B cell (primary cell): ENCODE measurements at regions not wholly inside any gene's neighbourhood (a gene's known extent, or its start where the extent isn't known, plus 50 kb on each side); places are given as distances from the start of the nearest gene placed in this dataset.

Source experiments
- ATAC-seq: fragments of 200-7000 bp; cut with Tn5 transposase; one replicate; pipeline ENCODE4 v1.10.0; 2021; ENCODE audit warnings: low read depth, mild to moderate bottlenecking, moderate number of reproducible peaks, moderate library complexity
- CTCF ChIA-PET: fragments of 350-600 bp; sonication (Branson Sonifier 250); formaldehyde crosslinking; loops from one replicate; lab custom pipeline; 2021; ENCODE audit warnings: antibody characterized with exemption, inconsistent platforms; lab: Charles Lee
- POLR2A ChIA-PET: fragments of 350-600 bp; sonication (Branson Sonifier 250); formaldehyde crosslinking; loops from one replicate; lab custom pipeline; 2021; ENCODE audit warnings: antibody characterized with exemption; lab: Charles Lee
- DNase-seq: peaks from one replicate; pipeline ENCODE4 v3.0.0; 2013
- H2AFZ ChIP-seq: 2 replicates; pipeline ENCODE4 v1.6.1; 2012; ENCODE audit warnings: mild to moderate bottlenecking, low read depth, low read length; ENCODE audit not compliant: insufficient read depth, poor library complexity, severe bottlenecking
- H3K27ac ChIP-seq, 2 donors: 1 replicate in 1 of 2; 2 replicates in 1 of 2; pipeline ENCODE4 v1.5.1; 2012 to 2013; ENCODE audit warnings: low read length in 2 of 2, mild to moderate bottlenecking in 2 of 2, moderate library complexity in 1 of 2
- H3K27me3 ChIP-seq, 4 experiments: fragments of 200-600 bp in 1 of 4; sonication (generic) in 1 of 4; replicated peaks in 1 of 4; 1 replicate in 2 of 4; 2 replicates in 2 of 4; pipeline versions ENCODE4 v1.6.1 to v1.7.0; 2013 to 2016; ENCODE audit warnings: low read length in 3 of 4, mild to moderate bottlenecking in 2 of 4, mixed read lengths in 1 of 4, moderate library complexity in 1 of 4; ENCODE audit not compliant: insufficient read depth in 4 of 4, control insufficient read depth in 3 of 4; ENCODE audit errors: control extremely low read depth in 1 of 4
- H3K36me3 ChIP-seq, 2 experiments: replicated peaks in 1 of 2; 1 replicate in 1 of 2; 2 replicates in 1 of 2; pipeline versions ENCODE4 v1.6.1 to v1.7.1; 2013; ENCODE audit warnings: low read length in 1 of 2; ENCODE audit not compliant: insufficient read depth in 2 of 2, control insufficient read depth in 1 of 2; ENCODE audit errors: control extremely low read depth in 1 of 2, extremely low read depth in 1 of 2
- H3K4me1 ChIP-seq, 2 donors: fragments of 200-600 bp in 1 of 2; sonication (generic) in 1 of 2; 1 replicate in 1 of 2; 2 replicates in 1 of 2; pipeline versions ENCODE4 v1.5.1 to v1.6.1; 2013 to 2017; ENCODE audit warnings: low read length in 2 of 2; ENCODE audit not compliant: control insufficient read depth in 2 of 2, insufficient read depth in 2 of 2
- H3K4me2 ChIP-seq: replicated peaks from 2 replicates; pipeline ENCODE3; 2012; ENCODE audit warnings: mild to moderate bottlenecking, low read depth, low read length; ENCODE audit not compliant: poor library complexity, severe bottlenecking
- H3K4me3 ChIP-seq, 5 experiments: fragments of 200-600 bp in 1 of 5; sonication (generic) in 1 of 5; 1 replicate in 3 of 5; 2 replicates in 2 of 5; pipeline versions ENCODE4 v1.5.1 to v1.7.0; 2011 to 2016; ENCODE audit warnings: low read length in 4 of 5, mild to moderate bottlenecking in 4 of 5, low read depth in 2 of 5, control low read depth in 1 of 5, moderate library complexity in 1 of 5; ENCODE audit not compliant: insufficient read depth in 1 of 5; ENCODE audit errors: control extremely low read depth in 1 of 5, extremely low read depth in 1 of 5
- H3K79me2 ChIP-seq: fragments of 200-600 bp; sonication (generic); one replicate; pipeline ENCODE4 v1.6.0; 2016; ENCODE audit warnings: low read length; ENCODE audit not compliant: control insufficient read depth, insufficient read depth
- H3K9ac ChIP-seq: fragments of 200-600 bp; sonication (generic); 2 replicates; pipeline ENCODE4 v1.6.1; 2017; ENCODE audit warnings: mild to moderate bottlenecking, low read length, moderate library complexity
- H3K9me3 ChIP-seq, 3 donors: one replicate each; pipeline versions ENCODE4 v1.6.1 to v1.7.1; 2013; ENCODE audit warnings: low read length in 2 of 3; ENCODE audit not compliant: control insufficient read depth in 2 of 3, insufficient read depth in 1 of 3; ENCODE audit errors: control extremely low read depth in 1 of 3
- H4K20me1 ChIP-seq: 2 replicates; pipeline ENCODE4 v1.6.0; 2012; ENCODE audit warnings: mild to moderate bottlenecking, low read length; ENCODE audit not compliant: insufficient read depth, control insufficient read depth, poor library complexity, severe bottlenecking
- H3K27ac Mint-ChIP-seq: one replicate; pipeline ENCODE4 v1.8.0; 2021; ENCODE audit warnings: mixed read lengths
- H3K27me3 Mint-ChIP-seq: one replicate; pipeline ENCODE4 v1.8.0; 2021; ENCODE audit warnings: mixed read lengths
- H3K4me1 Mint-ChIP-seq: one replicate; pipeline ENCODE4 v1.8.0; 2021; ENCODE audit warnings: mixed read lengths
- H3K4me3 Mint-ChIP-seq: one replicate; pipeline ENCODE4 v1.8.0; 2021; ENCODE audit warnings: mixed read lengths
- H3K9me3 Mint-ChIP-seq: one replicate; pipeline ENCODE4 v1.8.0; 2022; ENCODE audit warnings: mixed read lengths; ENCODE audit not compliant: insufficient read depth
- EZH2 ChIP-seq: IDR thresholded peaks from 2 replicates; pipeline ENCODE4 v1.6.1; 2012; ENCODE audit warnings: borderline replicate concordance, low read depth, mild to moderate bottlenecking, moderate library complexity, low read length; ENCODE audit not compliant: insufficient read depth, poor library complexity, severe bottlenecking
- WGBS: methylation state at CpG from one replicate; pipeline ENCODE4 v1.1.5; 2013; ENCODE audit warnings: missing lambda C conversion rate; ENCODE audit not compliant: insufficient coverage; 5-methylcytosine and 5-hydroxymethylcytosine counted together
- intact Hi-C: fragments of 100-400 bp; cut with micrococcal nuclease; formaldehyde crosslinking; loops from one replicate; pipeline ENCODE4 v1.10.0; 2022
- TF ChIP-seq, protein P1 (sequence below): fragments of 200-600 bp; IDR thresholded peaks from one replicate; pipeline ENCODE4 v1.8.0; 2022; ENCODE audit warnings: antibody characterized with exemption, mild to moderate bottlenecking

DNA sequence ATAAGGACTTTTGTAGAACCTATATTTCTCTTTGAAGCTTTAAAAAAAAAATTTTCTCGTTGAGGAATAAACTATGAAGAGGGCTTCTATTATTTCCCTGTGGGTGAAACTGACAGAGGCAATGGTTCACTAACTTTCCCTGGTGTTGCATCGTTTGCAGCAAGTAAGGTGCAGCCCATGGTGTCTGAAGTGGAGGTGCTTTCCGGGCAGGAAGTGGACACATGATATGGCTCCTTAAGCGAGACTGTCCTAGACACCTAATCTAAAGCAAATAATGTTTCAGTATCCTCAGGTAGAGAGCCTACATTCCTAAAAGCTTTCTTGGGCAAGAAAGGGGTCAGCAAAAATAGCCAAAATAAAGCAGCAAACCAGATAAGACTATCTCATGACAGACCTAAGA lies 437.6 kb upstream of the ARGLU1 start:
- intact Hi-C loops = no loop called here
- POLR2A ChIA-PET = no interaction called here
- no peaks in the 10 kb centered on the region for H4K20me1 ChIP-seq
- H3K27ac ChIP-seq = no peak overlapping the region
- ATAC-seq = no peak
- TF ChIP-seq, protein P1, sequence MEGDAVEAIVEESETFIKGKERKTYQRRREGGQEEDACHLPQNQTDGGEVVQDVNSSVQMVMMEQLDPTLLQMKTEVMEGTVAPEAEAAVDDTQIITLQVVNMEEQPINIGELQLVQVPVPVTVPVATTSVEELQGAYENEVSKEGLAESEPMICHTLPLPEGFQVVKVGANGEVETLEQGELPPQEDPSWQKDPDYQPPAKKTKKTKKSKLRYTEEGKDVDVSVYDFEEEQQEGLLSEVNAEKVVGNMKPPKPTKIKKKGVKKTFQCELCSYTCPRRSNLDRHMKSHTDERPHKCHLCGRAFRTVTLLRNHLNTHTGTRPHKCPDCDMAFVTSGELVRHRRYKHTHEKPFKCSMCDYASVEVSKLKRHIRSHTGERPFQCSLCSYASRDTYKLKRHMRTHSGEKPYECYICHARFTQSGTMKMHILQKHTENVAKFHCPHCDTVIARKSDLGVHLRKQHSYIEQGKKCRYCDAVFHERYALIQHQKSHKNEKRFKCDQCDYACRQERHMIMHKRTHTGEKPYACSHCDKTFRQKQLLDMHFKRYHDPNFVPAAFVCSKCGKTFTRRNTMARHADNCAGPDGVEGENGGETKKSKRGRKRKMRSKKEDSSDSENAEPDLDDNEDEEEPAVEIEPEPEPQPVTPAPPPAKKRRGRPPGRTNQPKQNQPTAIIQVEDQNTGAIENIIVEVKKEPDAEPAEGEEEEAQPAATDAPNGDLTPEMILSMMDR = no peak
- no peak for TF ChIP-seq EZH2
- no peak overlapping the region for H3K4me2 ChIP-seq
- H3K4me3 ChIP-seq = no peak overlapping the region
- H3K9me3 ChIP-seq = no peaks in the 10 kb centered on the region
- no peaks in the 10 kb centered on the region for H3K4me1 ChIP-seq
- H3K9ac ChIP-seq = no peak overlapping the region
- DNase-seq = no peak
- H3K36me3 ChIP-seq = no peaks in the 10 kb centered on the region
- H3K79me2 ChIP-seq = no peaks in the 10 kb centered on the region
- no peak overlapping the region for H3K4me3 Mint-ChIP-seq
- 63% methylated on average over 3 of the region's 4 CpGs for WGBS
- no peaks in the 10 kb centered on the region for H3K27me3 ChIP-seq
- H3K27me3 Mint-ChIP-seq = no peaks in the 10 kb centered on the region
- no peak overlapping the region for H2AFZ ChIP-seq
- H3K4me1 Mint-ChIP-seq = no peaks in the 10 kb centered on the region
- CTCF ChIA-PET = no interaction called here
- no peak overlapping the region for H3K27ac Mint-ChIP-seq
- no peaks in the 10 kb centered on the region for H3K9me3 Mint-ChIP-seq

DNA sequence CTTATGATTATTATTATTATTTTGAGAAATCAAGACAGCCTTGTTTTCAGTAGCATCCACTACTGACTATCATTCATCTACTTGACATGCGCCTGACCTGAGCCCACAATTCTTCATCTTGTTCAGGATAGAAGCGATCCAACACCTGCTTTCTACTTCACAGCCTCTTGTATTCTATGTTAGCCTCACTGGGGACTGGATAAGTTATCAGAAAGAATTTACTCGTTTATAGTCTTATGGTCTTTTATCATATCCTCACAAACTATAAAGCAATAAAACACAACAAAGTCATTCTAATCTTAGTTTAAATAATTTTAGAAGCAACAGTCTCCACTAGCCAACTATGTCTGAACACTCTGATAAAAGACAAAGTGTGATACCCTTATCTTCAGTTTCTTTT lies 436.0 kb upstream of the ARGLU1 start:
- H3K27ac Mint-ChIP-seq = no peak overlapping the region
- no peak overlapping the region for H3K4me3 Mint-ChIP-seq
- WGBS = no CpG with 5 or more reads among the region's 3 CpGs
- Histone ChIP-seq H3K4me1 (no peaks in the 10 kb centered on the region), H3K79me2 (no peaks in the 10 kb centered on the region), H2AFZ (no peak overlapping the region), H3K36me3 (no peaks in the 10 kb centered on the region), H3K4me3 (no peak overlapping the region), H4K20me1 (no peaks in the 10 kb centered on the region), H3K9me3 (no peaks in the 10 kb centered on the region), H3K27me3 (no peaks in the 10 kb centered on the region), H3K9ac (no peak overlapping the region), H3K4me2 (no peak overlapping the region), H3K27ac (no peak overlapping the region)
- ATAC-seq = no peak
- POLR2A ChIA-PET = no interaction called here
- intact Hi-C loops = no loop called here
- CTCF ChIA-PET = no interaction called here
- DNase-seq = no peak
- no peaks in the 10 kb centered on the region for H3K4me1 Mint-ChIP-seq
- H3K9me3 Mint-ChIP-seq = no peaks in the 10 kb centered on the region
- TF ChIP-seq, protein P1 = no peak
- TF ChIP-seq EZH2 = no peak
- no peaks in the 10 kb centered on the region for H3K27me3 Mint-ChIP-seq
